PC-9 (cell line): ENCODE measurements at regions not wholly inside any gene's neighbourhood (a gene's known extent, or its start where the extent isn't known, plus 50 kb on each side); places are given as distances from the start of the nearest gene placed in this dataset.

Experiments used
- BruUV-seq: library from RNA; stranded (reverse); fragments of 400-500 nt; replicated peaks from 2 replicates; lab custom pipeline; 2021; lab: Mats Ljungman, UMichigan
- CTCF ChIA-PET: fragments of 300-600 bp; sonication (Branson Sonifier 250); formaldehyde crosslinking; loops from one replicate; lab custom pipeline; 2022; ENCODE audit warnings: antibody characterized with exemption; lab: Charles Lee
- POLR2A ChIA-PET: fragments of 300-600 bp; sonication (Branson Sonifier 250); formaldehyde crosslinking; loops from one replicate; lab custom pipeline; 2022; ENCODE audit warnings: antibody characterized with exemption; ENCODE audit not compliant: unreplicated experiment; lab: Charles Lee
- DNase-seq, 2 experiments: peaks; one replicate each; pipeline versions ENCODE4 v3.0.0 to v3.0.0-alpha.2; 2015 to 2022; ENCODE audit warnings: mixed read lengths in 1 of 2
- H2AFZ ChIP-seq: fragments of 200-600 bp; sonication (generic); 2 replicates; pipeline ENCODE4 v1.8.1; 2017; ENCODE audit warnings: antibody characterized with exemption
- H3F3A ChIP-seq: fragments of 200-600 bp; sonication (generic); 2 replicates; pipeline ENCODE4 v1.8.1; 2017; ENCODE audit warnings: antibody characterized with exemption, mild to moderate bottlenecking, low read depth; ENCODE audit not compliant: insufficient read depth
- H3K27ac ChIP-seq: fragments of 200-600 bp; sonication (generic); 2 replicates; pipeline ENCODE4 v1.6.1; 2016; ENCODE audit warnings: mixed run types
- H3K27me3 ChIP-seq: fragments of 200-600 bp; sonication (generic); 2 replicates; pipeline ENCODE4 v1.6.1; 2016; ENCODE audit warnings: low read depth, mixed run types; ENCODE audit not compliant: insufficient read depth
- H3K36me3 ChIP-seq: fragments of 200-600 bp; sonication (generic); 2 replicates; pipeline ENCODE4 v1.6.1; 2016; ENCODE audit warnings: low read depth, mixed run types
- H3K4me1 ChIP-seq: fragments of 200-600 bp; sonication (generic); replicated peaks from 2 replicates; pipeline ENCODE4 v1.6.1; 2016; ENCODE audit warnings: mixed run types; ENCODE audit not compliant: insufficient read depth
- H3K4me2 ChIP-seq: fragments of 200-600 bp; sonication (generic); 2 replicates; pipeline ENCODE4 v1.6.1; 2017; ENCODE audit warnings: mixed run types
- H3K4me3 ChIP-seq: fragments of 200-600 bp; sonication (generic); 2 replicates; pipeline ENCODE4 v1.6.1; 2016; ENCODE audit warnings: mixed run types
- H3K79me2 ChIP-seq: fragments of 200-600 bp; sonication (generic); 2 replicates; pipeline ENCODE4 v1.6.1; 2017; ENCODE audit warnings: low read depth, mixed run types
- H3K9me2 ChIP-seq: fragments of 200-600 bp; sonication (generic); 2 replicates; pipeline ENCODE4 v1.8.1; 2017; ENCODE audit warnings: mild to moderate bottlenecking; ENCODE audit not compliant: insufficient read depth
- H3K9me3 ChIP-seq: fragments of 200-600 bp; sonication (generic); 2 replicates; pipeline ENCODE4 v1.8.1; 2016; ENCODE audit warnings: low read depth; ENCODE audit not compliant: insufficient read depth
- H4K20me1 ChIP-seq: fragments of 200-600 bp; sonication (generic); 2 replicates; pipeline ENCODE4 v1.8.1; 2017; ENCODE audit not compliant: insufficient read depth
- EZH2 ChIP-seq: fragments of 200-600 bp; sonication (generic); IDR thresholded peaks from 2 replicates; pipeline ENCODE4 v1.8.0; 2017; ENCODE audit warnings: antibody characterized with exemption, low read depth
- intact Hi-C: fragments of 100-400 bp; cut with micrococcal nuclease; formaldehyde crosslinking; loops from one replicate; pipeline ENCODE4 v1.10.0; 2022; ENCODE audit not compliant: unreplicated experiment
- TF ChIP-seq, protein P1 (sequence below): fragments of 200-600 bp; sonication (generic); conservative IDR thresholded peaks from 2 replicates; pipeline ENCODE4 v1.6.1; 2017; ENCODE audit warnings: mixed run types, antibody characterized with exemption, mild to moderate bottlenecking, moderate library complexity

DNA sequence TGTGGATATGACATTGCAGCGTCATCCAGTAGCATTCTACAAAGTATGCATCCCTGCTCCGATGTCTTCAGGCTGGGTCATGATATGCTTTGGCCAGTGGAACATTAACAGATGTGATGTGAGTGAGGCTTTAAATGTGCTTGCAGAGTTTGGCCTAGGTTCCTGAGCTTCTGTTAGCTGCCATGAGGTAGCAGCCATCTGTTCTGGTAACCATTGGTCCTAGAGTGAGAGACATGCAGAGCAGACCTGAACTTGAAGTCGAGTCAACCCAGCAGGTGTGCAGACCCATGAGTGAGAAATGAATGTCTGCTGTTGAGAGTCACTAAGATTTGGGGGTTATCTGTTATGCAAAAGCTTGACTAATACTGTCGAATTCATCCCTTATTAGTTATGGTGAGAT, 73.8 kb upstream of the NABP1 start:
- Histone ChIP-seq H3F3A (no peaks in the 10 kb centered on the region), H3K36me3 (no peaks in the 10 kb centered on the region), H3K79me2 (no peaks in the 10 kb centered on the region), H3K4me2 (no peak overlapping the region), H2AFZ (no peak overlapping the region), H3K27me3 (no peaks in the 10 kb centered on the region), H3K4me1 (no peaks in the 10 kb centered on the region), H3K9me3 (no peaks in the 10 kb centered on the region), H3K9me2 (no peaks in the 10 kb centered on the region), H3K27ac (no peak overlapping the region), H4K20me1 (no peaks in the 10 kb centered on the region), H3K4me3 (no peak overlapping the region)
- ChIA-PET CTCF (interaction anchor here (0.6 kb wide), 1 partner anchor 154 kb away, joined by 3 read pairs; no protein-coding TSS in a partner anchor), POLR2A (no interaction called here)
- DNase-seq: no peak
- no TSS peak for BruUV-seq
- TF ChIP-seq, protein P1, sequence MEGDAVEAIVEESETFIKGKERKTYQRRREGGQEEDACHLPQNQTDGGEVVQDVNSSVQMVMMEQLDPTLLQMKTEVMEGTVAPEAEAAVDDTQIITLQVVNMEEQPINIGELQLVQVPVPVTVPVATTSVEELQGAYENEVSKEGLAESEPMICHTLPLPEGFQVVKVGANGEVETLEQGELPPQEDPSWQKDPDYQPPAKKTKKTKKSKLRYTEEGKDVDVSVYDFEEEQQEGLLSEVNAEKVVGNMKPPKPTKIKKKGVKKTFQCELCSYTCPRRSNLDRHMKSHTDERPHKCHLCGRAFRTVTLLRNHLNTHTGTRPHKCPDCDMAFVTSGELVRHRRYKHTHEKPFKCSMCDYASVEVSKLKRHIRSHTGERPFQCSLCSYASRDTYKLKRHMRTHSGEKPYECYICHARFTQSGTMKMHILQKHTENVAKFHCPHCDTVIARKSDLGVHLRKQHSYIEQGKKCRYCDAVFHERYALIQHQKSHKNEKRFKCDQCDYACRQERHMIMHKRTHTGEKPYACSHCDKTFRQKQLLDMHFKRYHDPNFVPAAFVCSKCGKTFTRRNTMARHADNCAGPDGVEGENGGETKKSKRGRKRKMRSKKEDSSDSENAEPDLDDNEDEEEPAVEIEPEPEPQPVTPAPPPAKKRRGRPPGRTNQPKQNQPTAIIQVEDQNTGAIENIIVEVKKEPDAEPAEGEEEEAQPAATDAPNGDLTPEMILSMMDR: no peak
- no peak for TF ChIP-seq EZH2
- intact Hi-C loops: no loop called here

DNA sequence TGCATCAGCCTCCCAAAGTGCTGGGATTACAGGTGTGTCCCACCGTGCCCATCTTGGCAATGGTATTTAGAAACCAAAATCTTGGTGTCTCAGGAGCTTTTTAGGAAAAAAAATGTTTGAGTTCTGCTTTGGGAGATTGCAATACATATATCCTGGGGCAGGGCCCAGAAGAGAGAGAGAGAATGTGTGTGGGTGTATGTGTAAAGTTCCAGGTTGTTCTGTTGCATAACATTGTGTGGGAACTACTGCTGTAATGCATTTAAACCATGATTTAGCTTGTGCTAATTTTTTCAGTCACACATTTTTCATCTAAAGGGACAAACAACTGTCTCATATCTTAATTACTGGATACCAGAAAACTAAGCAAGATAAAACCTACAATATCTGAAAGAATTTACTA, 70.8 kb upstream of the NABP1 start:
- Histone ChIP-seq H3K9me3 (no peaks in the 10 kb centered on the region), H3K4me1 (no peaks in the 10 kb centered on the region), H3K79me2 (no peaks in the 10 kb centered on the region), H4K20me1 (no peaks in the 10 kb centered on the region), H2AFZ (no peak overlapping the region), H3K36me3 (no peaks in the 10 kb centered on the region), H3K4me3 (no peak overlapping the region), H3K4me2 (no peak overlapping the region), H3K27me3 (no peaks in the 10 kb centered on the region), H3K9me2 (no peaks in the 10 kb centered on the region), H3F3A (no peaks in the 10 kb centered on the region), H3K27ac (no peak overlapping the region)
- TF ChIP-seq EZH2: no peak
- TF ChIP-seq, protein P1: no peak
- intact Hi-C loops: no loop called here
- ChIA-PET CTCF (no interaction called here), POLR2A (interaction anchor here (0.6 to 0.7 kb wide), 2 partner anchors 44 to 111 kb away, joined by 4 to 10 read pairs; no protein-coding TSS in a partner anchor)
- no TSS peak for BruUV-seq
- no peak for DNase-seq

DNA sequence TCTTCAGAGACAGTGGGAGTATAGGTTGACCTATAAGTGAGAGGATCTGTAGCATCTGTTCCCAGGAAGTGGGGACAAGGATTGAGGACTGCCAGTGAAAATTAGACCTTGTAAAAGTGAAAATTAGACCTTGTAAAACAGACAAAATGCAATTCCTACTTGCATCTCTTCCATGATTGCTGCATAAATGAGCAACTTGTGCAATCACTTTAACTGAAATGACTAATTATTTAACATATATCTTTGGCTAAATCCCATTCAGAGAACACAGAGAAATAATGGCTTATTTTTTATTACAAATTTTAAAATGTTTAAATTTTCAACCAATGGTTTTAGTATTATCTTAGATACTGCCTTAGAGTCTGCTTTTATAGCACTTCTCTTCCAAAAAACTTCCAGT, 67.2 kb upstream of the NABP1 start:
- no peaks in the 10 kb centered on the region for H3K27me3 ChIP-seq
- no peak overlapping the region for H3K4me3 ChIP-seq
- intact Hi-C loops: no loop called here
- no peak overlapping the region for H2AFZ ChIP-seq
- no peaks in the 10 kb centered on the region for H3K36me3 ChIP-seq
- H4K20me1 ChIP-seq: no peaks in the 10 kb centered on the region
- no peaks in the 10 kb centered on the region for H3K9me3 ChIP-seq
- H3K9me2 ChIP-seq: no peaks in the 10 kb centered on the region
- BruUV-seq: no TSS peak
- no peak for TF ChIP-seq EZH2
- TF ChIP-seq, protein P1: no peak
- H3K79me2 ChIP-seq: no peaks in the 10 kb centered on the region
- H3K27ac ChIP-seq: no peak overlapping the region
- no peak for DNase-seq
- no peaks in the 10 kb centered on the region for H3K4me1 ChIP-seq
- CTCF ChIA-PET: no interaction called here
- H3K4me2 ChIP-seq: no peak overlapping the region
- 0 out of 2 replicates have a peak, but pooled peaks cover 4% of the 10 kb centered on the region for H3F3A ChIP-seq
- POLR2A ChIA-PET: no interaction called here
